GM19455 (cell line): ENCODE measurements at regions not wholly inside any gene's neighbourhood (a gene's known extent, or its start where the extent isn't known, plus 50 kb on each side); places are given as distances from the start of the nearest gene placed in this dataset.

Source experiments
- ATAC-seq: cut with Tn5 transposase; IDR thresholded peaks from one replicate; pipeline ENCODE4 v1.9.1; 2021; ENCODE audit not compliant: unreplicated experiment

DNA sequence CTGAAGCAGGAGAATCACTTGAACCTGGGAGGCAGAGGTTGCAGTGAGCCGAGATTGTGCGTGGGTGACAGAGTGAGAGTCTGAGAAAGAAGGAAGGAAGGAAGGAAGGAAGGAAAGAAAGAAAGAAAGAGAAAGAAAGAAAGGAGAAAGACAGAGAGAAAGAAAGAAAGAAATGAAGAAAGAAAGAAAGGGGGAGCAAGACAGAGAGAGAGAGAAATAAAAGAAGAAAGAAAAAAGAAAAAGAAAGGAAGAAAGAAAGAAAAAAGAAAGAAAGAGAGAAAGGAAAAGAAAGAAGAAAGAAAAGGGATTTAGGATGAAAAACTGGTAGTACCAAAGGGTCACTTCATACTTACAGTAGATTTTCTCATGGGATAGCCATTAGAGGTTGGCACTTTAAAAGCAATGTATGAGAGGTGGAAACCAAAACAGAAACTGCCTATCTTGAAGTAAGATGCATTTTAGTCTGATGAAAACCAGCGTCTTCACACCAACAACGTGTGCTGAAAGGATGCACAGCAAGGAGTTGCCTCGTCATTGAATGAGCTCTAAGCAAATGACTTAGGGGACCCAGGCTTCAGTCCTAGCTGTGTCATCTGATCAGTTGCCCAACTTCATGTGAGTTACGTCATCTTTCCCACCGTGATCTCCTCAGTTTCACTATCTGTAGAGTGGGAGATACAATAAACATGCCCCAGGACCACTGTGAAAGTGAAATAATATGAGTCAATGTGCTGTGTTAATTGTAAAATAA is 133.9 kb upstream of the NEDD9 start:
- peak; percentile 78 for ATAC-seq

DNA sequence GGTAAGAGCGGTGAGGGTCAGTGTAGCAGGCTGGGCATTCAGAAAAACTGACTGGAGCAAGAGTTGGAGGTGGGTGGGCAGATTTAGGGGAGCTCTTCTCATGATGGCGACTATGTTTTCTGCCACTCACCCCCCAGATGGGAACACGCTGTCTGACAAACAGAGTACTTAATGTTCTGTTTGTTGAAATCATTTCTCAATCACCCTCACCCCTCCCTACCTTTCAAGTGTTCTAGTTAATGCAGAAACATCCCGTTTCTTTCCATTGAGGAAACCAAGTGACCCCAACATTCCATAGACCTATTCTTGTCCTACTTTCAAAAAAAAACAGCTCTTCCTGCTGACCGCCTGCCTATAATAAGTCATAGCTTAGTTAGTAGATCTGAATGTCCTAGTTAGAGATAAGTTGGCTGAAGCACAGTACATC is 132.5 kb upstream of the NEDD9 start:
- no peak for ATAC-seq

DNA sequence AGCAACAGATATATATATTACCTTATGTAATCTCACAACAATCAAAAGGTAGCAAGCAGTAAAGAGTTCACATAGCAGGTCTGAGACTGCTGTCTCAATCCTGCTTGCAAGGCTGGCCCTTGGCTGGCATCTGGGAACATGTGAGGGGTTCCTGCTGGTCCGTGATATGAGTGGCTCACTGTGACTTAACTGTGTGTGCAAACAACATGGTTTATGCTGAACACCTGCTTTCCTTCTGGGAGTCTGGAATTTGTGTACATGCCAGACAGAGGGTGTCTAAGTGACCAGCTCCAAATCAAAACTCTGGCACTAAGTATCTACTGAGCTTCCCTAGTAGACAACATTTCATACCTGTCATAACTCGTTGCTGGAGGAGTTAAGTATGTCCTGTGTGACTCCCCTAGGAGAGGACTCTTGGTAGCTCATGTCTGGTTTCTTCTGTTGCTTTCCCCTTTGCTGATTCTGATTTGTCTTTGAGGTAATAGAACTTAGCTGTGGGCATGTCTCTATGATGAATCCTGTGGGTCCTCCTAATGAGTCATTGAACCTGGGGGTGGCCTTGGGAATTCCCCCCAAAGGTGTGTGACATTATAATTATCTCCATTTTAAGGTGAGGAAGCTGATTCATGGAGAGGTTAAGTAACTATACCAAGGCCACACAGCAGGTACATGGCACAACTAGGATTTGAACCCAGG is 131.6 kb upstream of the NEDD9 start:
- ATAC-seq = no peak

DNA sequence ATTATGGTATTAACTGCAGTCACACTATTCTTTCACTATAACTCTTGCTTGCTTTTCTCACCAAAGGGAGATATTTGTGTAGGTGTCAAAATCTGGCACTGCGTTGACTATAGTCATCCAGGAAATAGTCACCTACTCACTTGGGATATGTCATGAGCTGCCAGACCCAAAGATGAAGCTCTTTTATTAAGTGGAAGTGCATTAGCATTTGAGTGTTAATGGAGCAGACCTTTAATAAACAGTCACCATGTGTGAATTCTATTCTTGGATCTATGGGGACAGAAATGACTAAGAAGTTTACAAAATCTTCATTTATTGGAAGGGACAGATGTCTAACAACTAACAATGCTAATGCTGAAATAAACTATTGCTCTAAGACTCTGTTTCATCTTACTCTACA is 130.1 kb upstream of the NEDD9 start:
- ATAC-seq = no peak

DNA sequence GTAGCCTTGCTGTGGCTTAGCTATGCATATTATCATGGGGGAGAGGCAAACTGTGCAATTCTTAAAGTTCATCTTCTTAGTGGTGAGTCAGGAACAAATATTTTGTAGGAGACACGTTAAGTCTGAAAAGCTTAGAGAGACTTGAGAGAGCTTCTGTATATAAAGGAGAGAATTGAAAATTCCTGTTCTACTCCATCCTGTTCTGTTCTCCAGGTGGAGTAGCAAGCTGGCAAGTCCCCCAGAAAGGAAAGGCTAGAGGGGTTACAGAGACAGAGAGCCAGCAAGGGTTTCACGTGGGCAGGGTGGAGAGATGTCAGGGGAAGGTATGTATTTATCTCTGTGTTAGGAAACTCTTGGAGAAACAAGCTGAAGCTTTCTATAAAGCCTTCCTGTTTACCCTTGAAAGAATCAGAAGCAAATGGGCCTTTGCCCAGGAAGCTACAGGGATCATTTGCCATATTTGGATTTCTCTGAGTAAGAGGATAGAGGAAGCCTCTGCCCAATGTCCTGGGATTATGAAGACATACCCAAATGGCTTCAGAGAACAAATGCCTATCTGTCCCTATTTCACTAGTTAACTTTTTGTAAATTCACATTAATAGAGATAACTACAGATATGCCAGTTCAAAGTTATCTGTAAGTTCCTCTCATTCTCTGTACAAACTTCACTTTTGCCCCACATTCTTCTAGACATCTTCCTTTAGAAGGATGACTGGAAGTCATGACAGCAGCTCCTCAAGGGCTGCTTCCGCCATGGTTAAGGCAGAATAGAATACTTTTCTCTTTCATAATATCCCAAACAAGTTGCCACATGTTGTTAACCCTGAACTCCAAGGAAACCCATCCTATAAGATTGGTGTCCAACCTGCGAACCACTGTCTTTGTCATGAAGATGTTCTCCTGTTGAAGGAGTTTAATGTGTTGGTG is 126.7 kb upstream of the NEDD9 start:
- no peak for ATAC-seq

DNA sequence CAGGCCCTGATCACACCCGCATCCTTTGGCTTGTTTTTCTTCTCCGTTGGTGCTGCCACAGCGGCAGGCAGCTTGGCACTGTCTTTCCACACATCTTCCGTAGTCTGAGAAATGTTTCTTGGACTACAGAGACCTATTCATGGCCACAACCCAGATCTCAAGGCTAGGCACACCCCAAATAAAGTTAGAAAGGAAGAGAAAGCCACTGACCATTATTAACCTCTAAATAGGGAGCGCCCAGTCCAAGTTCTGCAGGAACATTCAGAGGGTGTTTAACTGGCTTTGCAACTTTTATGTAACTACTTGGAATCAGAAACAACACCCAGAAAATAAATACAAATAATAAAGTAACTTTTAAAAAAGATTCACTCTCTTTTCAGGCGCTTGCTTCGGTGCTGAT is 124.8 kb upstream of the NEDD9 start:
- ATAC-seq = no peak

DNA sequence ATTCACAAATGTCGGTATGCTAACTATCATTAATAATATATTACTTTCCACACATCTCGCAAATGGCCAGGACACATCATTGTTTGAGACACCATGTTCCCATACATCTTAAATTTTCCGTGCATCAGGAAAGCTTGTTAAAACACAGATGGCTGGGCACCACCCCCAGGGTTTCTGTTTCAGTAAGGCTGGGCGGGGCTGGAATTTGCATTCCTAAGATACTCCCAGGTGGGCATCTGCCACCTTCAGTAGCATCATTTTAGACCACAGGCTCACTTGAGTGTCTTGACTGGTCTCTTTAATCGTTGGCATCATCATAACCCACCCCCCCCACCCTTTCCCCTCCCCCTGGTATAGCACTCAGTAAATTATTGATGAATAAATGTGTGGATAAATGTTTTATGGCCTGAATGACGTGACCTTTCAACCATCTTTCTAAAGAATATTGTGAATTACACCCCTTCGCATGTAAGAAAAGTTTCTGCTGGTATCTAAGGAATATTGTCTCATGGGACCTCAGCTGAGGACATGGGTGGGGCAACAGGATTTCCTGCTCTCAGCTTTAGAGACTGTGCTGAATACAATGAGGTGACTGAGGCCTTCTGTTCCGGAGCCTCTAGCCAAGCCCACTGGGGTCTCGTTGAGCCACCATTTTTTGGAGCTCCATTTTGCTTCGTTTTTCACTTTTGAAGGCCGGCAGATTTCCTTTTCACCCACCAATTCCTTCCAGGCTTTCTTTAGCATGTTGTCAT is 124.1 kb upstream of the NEDD9 start:
- no peak for ATAC-seq

DNA sequence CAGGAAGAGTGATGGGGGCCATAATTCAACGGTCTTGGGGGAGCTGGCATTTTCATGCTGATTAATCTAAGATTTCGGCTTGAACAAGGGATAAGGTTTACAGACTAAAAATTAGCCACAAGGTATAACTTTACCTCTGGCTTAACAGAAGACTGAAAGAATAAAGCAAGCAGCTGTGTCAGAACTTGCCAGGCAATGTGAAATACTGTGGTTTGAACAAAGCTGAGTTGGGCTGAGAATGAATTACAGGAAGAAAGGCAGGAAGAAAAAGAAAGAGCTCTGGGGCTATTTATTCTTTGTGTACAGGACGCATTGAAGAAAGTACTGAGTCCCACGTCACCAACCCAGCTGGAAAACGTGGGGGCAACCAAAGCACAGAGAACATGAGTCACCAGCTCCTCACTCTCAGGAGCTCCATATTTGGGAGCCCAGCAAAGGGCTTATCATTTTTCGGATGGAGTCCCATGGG is 121.5 kb upstream of the NEDD9 start:
- no peak for ATAC-seq

DNA sequence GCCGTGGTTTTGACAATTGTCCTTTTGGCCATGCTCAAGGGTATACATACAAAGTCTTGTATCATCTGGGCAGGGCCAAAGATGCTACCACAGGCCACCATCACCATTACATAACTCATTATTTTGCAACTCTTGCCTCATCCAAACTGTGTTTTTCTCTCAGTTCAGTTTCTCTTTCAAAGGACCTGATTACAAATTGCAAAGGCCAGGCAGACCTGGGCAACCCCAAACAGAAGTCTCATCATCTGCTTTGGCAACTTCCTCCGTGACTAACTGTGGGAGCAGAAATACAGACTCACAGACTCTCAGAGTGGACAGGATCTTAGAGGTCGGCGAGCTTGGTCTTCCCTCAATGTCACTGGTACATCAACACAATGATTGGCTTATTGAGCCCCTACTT is 117.8 kb upstream of the NEDD9 start:
- ATAC-seq = no peak

DNA sequence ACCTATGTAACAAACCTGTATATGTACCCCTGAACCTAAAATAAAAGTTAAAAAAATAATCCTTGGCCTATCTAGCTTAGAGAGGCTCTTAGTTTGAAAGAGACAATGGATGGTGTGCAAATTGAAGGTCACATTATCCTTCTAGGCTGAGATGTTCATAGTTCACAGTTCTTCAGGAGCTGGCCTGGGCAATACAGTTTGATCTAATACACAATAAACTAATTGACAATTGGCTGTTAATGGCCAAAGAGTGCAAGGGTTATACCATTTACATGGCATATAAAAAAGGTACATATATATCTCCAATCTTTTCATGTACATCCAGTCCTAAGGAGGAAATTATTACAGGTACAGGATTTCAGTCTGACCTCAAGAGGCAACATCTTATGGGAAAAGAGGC is 117.4 kb upstream of the NEDD9 start:
- no peak for ATAC-seq

DNA sequence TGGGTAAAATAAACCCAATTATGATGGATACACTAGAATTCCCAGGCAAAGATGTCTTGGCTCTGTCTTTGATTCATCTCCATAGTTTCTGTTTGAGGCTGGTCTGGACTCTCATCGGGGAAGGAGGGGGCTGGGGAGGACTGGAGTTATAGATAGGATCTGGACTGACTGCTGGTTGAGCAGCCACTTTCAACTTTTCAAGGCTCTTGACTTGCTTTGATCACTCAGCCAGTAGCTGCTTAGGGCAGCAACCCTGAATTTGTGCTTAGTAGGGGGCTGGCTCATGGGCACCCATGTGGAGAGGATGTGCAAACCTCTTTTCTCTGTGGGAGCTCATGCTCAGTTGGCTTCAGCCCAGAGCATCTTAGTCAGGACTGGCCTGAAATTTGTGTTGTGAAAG is 114.0 kb upstream of the NEDD9 start:
- no peak for ATAC-seq

DNA sequence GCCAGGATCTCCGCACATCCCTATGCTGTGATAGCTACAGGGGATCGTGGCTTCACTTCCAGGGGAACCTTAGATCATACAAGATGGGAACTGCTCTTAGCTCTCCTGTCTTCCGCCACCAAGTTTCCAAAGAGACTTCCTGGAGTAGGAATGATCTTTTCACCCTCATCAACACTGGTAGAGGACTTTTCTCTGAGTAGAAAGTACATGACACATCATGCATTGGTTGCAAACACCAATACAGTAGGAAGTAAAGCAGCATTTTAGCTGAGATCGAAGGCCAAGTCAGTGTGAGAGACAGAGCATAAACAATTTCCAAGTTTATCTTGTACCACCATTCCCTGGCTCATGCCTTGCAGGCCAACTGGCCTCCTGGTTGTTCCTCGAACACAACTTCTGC is 113.1 kb upstream of the NEDD9 start:
- ATAC-seq = no peak

DNA sequence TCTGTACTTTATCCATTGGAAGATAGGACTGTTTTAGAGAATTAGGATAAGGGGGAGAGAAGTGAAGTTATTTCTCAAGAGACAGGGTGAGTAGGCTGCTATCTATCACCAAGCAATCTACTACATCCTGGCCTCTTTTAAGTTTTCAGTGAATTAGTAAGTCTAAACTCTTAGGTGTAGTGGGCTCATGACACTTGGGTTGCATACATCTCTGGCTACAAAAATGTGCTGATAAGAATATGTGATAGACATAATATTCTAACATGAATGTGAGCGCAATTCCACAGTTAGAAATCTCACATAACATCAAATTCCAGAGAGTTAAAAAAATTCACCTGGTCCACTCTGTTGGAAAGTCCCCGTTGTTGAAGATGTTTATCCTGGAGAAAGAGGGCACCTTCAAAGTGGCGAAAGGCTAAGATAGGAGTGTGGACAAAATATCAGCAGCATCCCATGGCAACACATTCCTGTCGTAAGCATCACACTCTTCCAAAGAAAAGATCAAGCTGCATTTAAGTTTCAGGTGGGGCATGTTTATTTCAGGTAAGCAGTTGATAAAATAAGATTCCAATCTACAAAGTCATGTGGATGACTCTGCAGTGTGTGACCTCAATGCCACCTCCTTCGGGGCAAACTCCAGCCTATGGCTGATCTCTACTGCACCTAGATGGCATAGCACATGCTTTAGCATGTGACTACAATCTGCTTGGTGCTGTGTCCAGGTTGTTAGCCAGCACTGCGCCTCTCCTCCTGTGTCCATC is 111.7 kb upstream of the NEDD9 start:
- ATAC-seq = no peak

DNA sequence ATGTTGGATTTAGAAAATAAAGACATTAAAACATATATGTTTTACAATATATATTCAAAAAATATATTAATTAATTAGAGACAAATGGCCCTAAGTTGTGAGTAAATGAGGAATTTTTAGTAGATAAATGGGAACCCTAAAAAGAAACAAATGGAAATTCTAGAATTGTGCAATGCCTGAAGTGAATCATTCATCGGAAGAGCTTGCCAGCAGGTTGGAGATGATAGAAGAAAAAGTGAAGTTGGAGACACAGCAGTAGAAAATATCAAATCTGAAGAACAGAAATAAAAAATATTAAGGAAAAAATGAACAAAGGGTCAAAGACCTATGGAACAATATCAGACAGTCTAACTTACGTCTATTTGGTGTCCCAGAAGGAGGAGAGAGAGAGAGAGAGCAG is 109.4 kb upstream of the NEDD9 start:
- ATAC-seq = no peak

DNA sequence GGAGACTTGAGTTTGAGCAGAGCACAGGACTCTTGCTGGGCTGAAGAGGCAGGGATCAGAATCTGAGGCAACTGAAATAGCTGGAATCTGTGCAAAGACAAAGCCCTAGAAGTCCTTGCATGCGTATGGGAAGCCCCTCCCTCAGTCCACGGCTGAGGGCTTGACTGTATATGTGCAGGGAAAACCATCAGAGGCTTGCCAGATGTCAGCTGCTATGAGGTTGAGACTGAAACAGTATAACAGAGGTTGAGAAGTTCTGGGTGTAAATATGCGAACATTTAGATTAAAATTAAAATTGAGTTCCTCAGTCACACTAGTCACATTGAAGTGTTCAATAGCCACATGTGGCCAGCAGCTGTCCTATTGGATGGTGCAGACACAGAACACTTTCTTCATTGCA is 108.8 kb upstream of the NEDD9 start:
- no peak for ATAC-seq

DNA sequence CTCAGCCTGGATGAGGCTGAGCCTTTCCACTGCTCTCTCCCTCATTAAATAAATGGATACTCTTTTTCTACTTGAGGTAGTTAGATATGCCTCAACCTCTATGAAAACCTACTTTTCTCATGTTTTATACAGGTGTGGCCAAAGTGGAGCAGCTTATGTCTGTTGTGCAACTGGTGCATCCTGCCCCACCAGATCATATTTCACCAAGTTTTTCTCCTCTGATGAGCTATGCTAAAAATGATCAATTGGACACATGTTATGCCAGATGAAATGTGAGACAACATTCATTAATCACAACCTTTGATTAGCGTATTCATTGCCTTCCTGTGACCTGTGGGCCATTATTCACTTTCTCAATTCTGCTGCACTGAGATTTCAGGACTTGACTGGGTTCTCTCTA is 106.9 kb upstream of the NEDD9 start:
- ATAC-seq = no peak

DNA sequence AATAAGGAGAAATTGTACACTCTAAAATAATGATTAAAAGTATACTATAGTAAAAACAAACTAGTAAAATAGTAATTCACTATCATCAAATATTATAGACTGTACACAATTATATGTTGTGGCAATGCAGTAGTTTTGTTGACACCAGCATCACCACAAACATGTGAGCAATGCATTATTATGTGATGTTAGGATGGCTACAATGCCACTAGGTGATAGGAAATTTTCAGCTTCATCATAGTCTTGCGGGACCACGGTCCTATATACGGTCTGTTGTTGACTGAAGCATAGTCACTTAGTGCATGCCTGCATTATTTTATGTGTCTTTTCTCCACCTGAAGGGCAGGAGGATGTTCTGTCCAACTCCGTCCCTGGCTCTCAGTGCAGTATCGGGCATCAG is 104.8 kb upstream of the NEDD9 start:
- no peak for ATAC-seq

DNA sequence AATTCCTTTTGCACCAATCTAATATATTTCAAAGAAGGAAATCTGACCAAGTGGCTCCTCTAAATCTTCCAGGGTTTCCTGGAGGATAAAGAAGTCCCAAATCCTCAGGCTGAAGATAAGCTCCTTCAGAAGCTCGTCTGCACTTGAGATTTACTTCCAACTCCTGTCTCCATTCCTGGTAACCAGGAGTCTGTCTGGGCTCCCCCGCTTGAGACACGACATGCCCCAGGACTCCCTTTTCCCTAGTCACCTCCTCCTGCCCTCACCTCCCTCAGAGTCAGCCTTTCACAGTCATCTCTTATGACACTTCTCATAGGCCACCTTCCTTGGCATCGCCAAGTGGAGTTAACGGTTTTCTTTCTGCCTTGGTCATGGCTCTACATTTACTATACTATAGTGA is 103.4 kb upstream of the NEDD9 start:
- no peak for ATAC-seq

DNA sequence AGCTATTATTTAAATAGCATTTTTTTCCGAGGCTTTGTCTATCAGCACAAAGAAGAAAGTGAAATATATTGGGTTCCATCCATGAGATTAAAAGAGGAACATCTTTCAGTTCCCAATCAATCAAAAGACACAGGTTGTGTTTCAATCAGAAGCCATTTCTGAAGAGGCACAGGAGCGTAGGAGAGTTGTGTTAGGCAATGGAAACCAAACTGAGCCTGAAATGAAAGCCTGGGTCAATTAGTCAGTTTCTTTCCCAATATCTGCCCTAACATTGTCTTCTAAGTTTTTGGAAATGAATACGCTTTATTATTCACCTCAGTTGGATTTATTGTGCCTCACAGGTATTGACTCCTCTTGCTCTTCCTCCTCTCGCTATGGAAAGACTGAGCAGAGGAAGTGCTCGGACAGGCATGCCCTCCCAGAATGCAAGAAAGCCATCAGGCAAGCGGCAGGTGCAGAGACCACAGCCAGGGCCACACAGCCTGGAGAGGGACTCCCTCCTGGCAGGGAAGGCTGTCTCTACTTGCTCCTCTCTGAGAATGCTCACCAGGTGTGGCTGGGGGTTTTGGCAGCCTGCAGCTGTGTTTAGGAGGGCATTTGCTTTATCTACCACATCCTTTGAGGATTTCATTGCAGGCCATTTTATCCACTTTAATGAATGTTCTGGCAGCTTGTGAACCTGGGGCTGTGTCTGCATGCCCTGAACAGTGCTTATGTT is 100.8 kb upstream of the NEDD9 start:
- no peak for ATAC-seq

DNA sequence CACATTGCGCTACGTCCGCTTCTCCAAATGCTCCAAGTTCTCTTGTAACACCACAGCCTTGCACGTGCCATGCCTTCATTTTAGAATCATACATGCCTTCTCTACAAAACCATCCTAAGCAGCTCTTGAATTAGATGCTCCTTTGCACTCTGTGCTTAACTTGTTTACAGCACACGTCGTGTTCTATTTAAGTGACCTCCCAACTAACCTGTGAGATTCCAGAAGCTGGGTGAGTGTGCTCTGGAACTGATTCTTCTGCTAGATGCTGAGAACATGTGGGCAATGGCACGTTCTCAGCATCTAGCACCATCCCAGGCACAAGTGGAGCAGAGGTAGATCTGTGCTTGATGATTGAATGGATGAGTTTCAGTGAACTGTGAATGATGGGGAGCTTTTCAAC is 100.0 kb upstream of the NEDD9 start:
- ATAC-seq = no peak
